ENCODE measurements at regions not wholly inside any gene's neighbourhood (a gene's known extent, or its start where the extent isn't known, plus 50 kb on each side); places are given as distances from the start of the nearest gene placed in this dataset.

GRCh38 chr18:43213816-43214215, 63.5 kb downstream of the SYT4 start:
- peak; percentile 66 for DNase-seq (ENCODE audit: low spot score)

GRCh38 chr18:43211059-43211458, 66.2 kb downstream of the SYT4 start:
- no peak for DNase-seq (ENCODE audit: low spot score)

- no peak for DNase-seq (ENCODE audit: low spot score)
Observed at GRCh38 chr18:43195421-43195820, 79.9 kb upstream of the RIT2 start.

- DNase-seq (ENCODE audit: low spot score) = no peak
Observed at GRCh38 chr18:43193336-43193735, 77.9 kb upstream of the RIT2 start.

- DNase-seq (ENCODE audit: low spot score) = no peak
Observed at GRCh38 chr18:43192408-43192807, 76.9 kb upstream of the RIT2 start.

- no peak for DNase-seq (ENCODE audit: low spot score)
Observed at GRCh38 chr18:43181711-43182110, 66.2 kb upstream of the RIT2 start.

- DNase-seq (ENCODE audit: low spot score) = no peak
Observed at GRCh38 chr18:43180814-43181213, 65.3 kb upstream of the RIT2 start.

GRCh38 chr18:43175257-43175656, 59.8 kb upstream of the RIT2 start:
- no peak for DNase-seq (ENCODE audit: low spot score)

GRCh38 chr18:43170586-43170985, 55.1 kb upstream of the RIT2 start:
- DNase-seq (ENCODE audit: low spot score) = no peak
